ENCODE measurements at regions not wholly inside any gene's neighbourhood (a gene's known extent, or its start where the extent isn't known, plus 50 kb on each side); places are given as distances from the start of the nearest gene placed in this dataset.

GRCh38 chr11:109864834-109865547 is 228.2 kb upstream of the ZC3H12C start:
- in situ Hi-C loops (cut with HindIII; ENCODE audit: low pct_unique_long_range_greater_than_20kb, low sequenced_read_pairs) (no loop called here), intact Hi-C loops (cut with micrococcal nuclease; ENCODE audit: unreplicated experiment) (no loop called here)
- no peaks in the 10 kb centered on the region for H3K27me3 ChIP-seq (ENCODE audit: control insufficient read depth, insufficient read depth, low read length)
- ATAC-seq (no peak), DNase-seq (ENCODE audit: low read depth, low spot score) (no peak)
- ChIA-PET POLR2A (interaction anchor here (0.6 kb wide), 1 partner anchor 595 kb away, joined by 6 read pairs; no protein-coding TSS in a partner anchor), CTCF (no interaction called here)
- no peaks in the 10 kb centered on the region for H3K36me3 ChIP-seq (ENCODE audit: control insufficient read depth, insufficient read depth, low read length)
- BruUV-seq (replicated peaks) = no TSS peak
- TF ChIP-seq POLR2AphosphoS5 (IDR thresholded peaks at IDR 0.05; ENCODE audit: low read depth, low read length) (no peak), TCF7L2 (IDR thresholded peaks at IDR 0.05; ENCODE audit: low read depth, low read length) (no peak), SIN3A (IDR thresholded peaks at IDR 0.05; ENCODE audit: borderline replicate concordance, insufficient read depth, low read depth, low read length) (no peak)
- TF ChIP-seq, protein P1, sequence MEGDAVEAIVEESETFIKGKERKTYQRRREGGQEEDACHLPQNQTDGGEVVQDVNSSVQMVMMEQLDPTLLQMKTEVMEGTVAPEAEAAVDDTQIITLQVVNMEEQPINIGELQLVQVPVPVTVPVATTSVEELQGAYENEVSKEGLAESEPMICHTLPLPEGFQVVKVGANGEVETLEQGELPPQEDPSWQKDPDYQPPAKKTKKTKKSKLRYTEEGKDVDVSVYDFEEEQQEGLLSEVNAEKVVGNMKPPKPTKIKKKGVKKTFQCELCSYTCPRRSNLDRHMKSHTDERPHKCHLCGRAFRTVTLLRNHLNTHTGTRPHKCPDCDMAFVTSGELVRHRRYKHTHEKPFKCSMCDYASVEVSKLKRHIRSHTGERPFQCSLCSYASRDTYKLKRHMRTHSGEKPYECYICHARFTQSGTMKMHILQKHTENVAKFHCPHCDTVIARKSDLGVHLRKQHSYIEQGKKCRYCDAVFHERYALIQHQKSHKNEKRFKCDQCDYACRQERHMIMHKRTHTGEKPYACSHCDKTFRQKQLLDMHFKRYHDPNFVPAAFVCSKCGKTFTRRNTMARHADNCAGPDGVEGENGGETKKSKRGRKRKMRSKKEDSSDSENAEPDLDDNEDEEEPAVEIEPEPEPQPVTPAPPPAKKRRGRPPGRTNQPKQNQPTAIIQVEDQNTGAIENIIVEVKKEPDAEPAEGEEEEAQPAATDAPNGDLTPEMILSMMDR (IDR thresholded peaks at IDR 0.05) = no peak
- TF ChIP-seq, protein P2, sequence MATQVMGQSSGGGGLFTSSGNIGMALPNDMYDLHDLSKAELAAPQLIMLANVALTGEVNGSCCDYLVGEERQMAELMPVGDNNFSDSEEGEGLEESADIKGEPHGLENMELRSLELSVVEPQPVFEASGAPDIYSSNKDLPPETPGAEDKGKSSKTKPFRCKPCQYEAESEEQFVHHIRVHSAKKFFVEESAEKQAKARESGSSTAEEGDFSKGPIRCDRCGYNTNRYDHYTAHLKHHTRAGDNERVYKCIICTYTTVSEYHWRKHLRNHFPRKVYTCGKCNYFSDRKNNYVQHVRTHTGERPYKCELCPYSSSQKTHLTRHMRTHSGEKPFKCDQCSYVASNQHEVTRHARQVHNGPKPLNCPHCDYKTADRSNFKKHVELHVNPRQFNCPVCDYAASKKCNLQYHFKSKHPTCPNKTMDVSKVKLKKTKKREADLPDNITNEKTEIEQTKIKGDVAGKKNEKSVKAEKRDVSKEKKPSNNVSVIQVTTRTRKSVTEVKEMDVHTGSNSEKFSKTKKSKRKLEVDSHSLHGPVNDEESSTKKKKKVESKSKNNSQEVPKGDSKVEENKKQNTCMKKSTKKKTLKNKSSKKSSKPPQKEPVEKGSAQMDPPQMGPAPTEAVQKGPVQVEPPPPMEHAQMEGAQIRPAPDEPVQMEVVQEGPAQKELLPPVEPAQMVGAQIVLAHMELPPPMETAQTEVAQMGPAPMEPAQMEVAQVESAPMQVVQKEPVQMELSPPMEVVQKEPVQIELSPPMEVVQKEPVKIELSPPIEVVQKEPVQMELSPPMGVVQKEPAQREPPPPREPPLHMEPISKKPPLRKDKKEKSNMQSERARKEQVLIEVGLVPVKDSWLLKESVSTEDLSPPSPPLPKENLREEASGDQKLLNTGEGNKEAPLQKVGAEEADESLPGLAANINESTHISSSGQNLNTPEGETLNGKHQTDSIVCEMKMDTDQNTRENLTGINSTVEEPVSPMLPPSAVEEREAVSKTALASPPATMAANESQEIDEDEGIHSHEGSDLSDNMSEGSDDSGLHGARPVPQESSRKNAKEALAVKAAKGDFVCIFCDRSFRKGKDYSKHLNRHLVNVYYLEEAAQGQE (IDR thresholded peaks at IDR 0.05; ENCODE audit: insufficient read depth in 1 of 2, low read depth in 2 of 2, low read length in 1 of 2) = no peak
- no peaks in the 10 kb centered on the region for H3K4me1 ChIP-seq (ENCODE audit: control insufficient read depth, insufficient read depth, low read length)
- no peaks in the 10 kb centered on the region for H3K9me3 ChIP-seq (ENCODE audit: control insufficient read depth, insufficient read depth, low read depth, low read length)
- H3K27ac ChIP-seq (ENCODE audit: low read length) = no peak overlapping the region
- H3K4me3 ChIP-seq (ENCODE audit: low read depth in 2 of 2, low read length in 2 of 2) = no peak overlapping the region

DNA sequence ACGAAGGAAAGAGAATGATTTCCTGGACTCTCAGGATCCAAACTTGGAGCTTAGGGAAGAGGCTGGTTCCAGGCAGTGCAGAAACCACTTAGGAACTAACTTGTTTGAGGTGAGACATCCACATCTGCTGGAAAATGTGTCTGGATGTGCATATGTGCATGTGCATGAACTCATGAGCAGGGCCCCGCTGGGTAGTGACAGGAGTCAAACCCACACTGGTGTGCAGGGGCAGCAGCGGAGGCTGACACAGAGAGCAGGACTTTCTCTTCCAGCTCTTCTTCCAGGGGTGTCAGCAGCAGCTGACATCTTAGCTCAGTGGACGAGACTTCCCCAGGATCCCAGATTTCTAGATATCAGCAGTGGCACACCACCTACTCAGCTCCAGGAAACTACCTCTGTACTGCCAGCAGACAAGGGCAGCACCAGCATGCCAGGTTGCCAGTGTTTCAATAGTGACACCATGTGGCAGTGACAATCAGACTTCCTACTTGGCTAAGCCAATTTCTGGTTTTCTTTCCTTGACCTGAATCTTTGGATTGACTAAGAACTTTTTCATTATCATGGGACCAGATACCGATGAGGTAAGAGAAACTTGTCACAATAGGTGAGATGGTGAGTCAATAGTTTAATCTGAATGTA is 227.5 kb upstream of the ZC3H12C start:
- Histone ChIP-seq H3K27ac (ENCODE audit: low read length) (no peak overlapping the region), H3K9me3 (ENCODE audit: control insufficient read depth, insufficient read depth, low read depth, low read length) (no peaks in the 10 kb centered on the region), H3K4me3 (ENCODE audit: low read depth in 2 of 2, low read length in 2 of 2) (no peak overlapping the region), H3K27me3 (ENCODE audit: control insufficient read depth, insufficient read depth, low read length) (no peaks in the 10 kb centered on the region), H3K4me1 (ENCODE audit: control insufficient read depth, insufficient read depth, low read length) (no peaks in the 10 kb centered on the region), H3K36me3 (ENCODE audit: control insufficient read depth, insufficient read depth, low read length) (no peaks in the 10 kb centered on the region)
- intact Hi-C loops (cut with micrococcal nuclease; ENCODE audit: unreplicated experiment) = no loop called here
- DNase-seq (ENCODE audit: low read depth, low spot score) (no peak), ATAC-seq (0 out of 2 replicates have a peak, but pooled peaks have one; percentile 69)
- no TSS peak for BruUV-seq (replicated peaks)
- ChIA-PET POLR2A (no interaction called here), CTCF (no interaction called here)
- TF ChIP-seq, protein P1 (IDR thresholded peaks at IDR 0.05) = peak; percentile 54
- TF ChIP-seq SIN3A (IDR thresholded peaks at IDR 0.05; ENCODE audit: borderline replicate concordance, insufficient read depth, low read depth, low read length) (no peak), POLR2AphosphoS5 (IDR thresholded peaks at IDR 0.05; ENCODE audit: low read depth, low read length) (no peak)
- in situ Hi-C loops (cut with HindIII; ENCODE audit: low pct_unique_long_range_greater_than_20kb, low sequenced_read_pairs) = no loop called here

Measured in Panc1 (cell line).